ENCODE measurements at regions not wholly inside any gene's neighbourhood (a gene's known extent, or its start where the extent isn't known, plus 50 kb on each side); places are given as distances from the start of the nearest gene placed in this dataset.
"Not testable (repeated sequence)": the region's sequence is repeated elsewhere in the genome, so short reads cannot be mapped to it uniquely, and the experiment has no call there.

- DNase-seq (ENCODE audit: insufficient read length, low spot score) (no peak), FAIRE-seq (no peak)
Observed at GRCh38 chr1:198966519-198966918, 327.7 kb downstream of the PTPRC start.

- no peak for DNase-seq (ENCODE audit: insufficient read length, low spot score)
- no peak for FAIRE-seq
Observed at GRCh38 chr1:198967566-198967965, 328.7 kb downstream of the PTPRC start.

GRCh38 chr1:198968866-198969265 lies 330.0 kb downstream of the PTPRC start:
- FAIRE-seq = no peak

GRCh38 chr1:198969981-198970380 lies 331.1 kb downstream of the PTPRC start:
- FAIRE-seq = no peak
- DNase-seq (ENCODE audit: insufficient read length, low spot score) = no peak

More at GRCh38 chr1:198968866-198969265, 330.0 kb downstream of the PTPRC start:
- no peak for DNase-seq (ENCODE audit: insufficient read length, low spot score)

- no peak for FAIRE-seq
- DNase-seq (ENCODE audit: insufficient read length, low spot score) = no peak
Observed at GRCh38 chr1:198970916-198971315, 332.1 kb downstream of the PTPRC start.

- FAIRE-seq = no peak
- no peak for DNase-seq (ENCODE audit: insufficient read length, low spot score)
Observed at GRCh38 chr1:198977909-198978308, 339.1 kb downstream of the PTPRC start.

GRCh38 chr1:198978523-198978922 lies 339.7 kb downstream of the PTPRC start:
- FAIRE-seq (peak; percentile 58), DNase-seq (ENCODE audit: insufficient read length, low spot score) (no peak)

- FAIRE-seq (no peak), DNase-seq (ENCODE audit: insufficient read length, low spot score) (no peak)
Observed at GRCh38 chr1:198986036-198986435, 347.2 kb downstream of the PTPRC start.

GRCh38 chr1:198986442-198986841 lies 347.6 kb downstream of the PTPRC start:
- DNase-seq (ENCODE audit: insufficient read length, low spot score) = no peak
- FAIRE-seq = no peak

GRCh38 chr1:199002661-199003060 lies 363.8 kb downstream of the PTPRC start:
- peak; percentile 49 for FAIRE-seq

GRCh38 chr1:199007423-199007822 lies 368.6 kb downstream of the PTPRC start:
- DNase-seq (ENCODE audit: insufficient read length, low spot score) (no peak), FAIRE-seq (peak; percentile 52)

More at GRCh38 chr1:199002661-199003060, 363.8 kb downstream of the PTPRC start:
- DNase-seq (ENCODE audit: insufficient read length, low spot score) = no peak

- FAIRE-seq (peak; percentile 80), DNase-seq (ENCODE audit: insufficient read length, low spot score) (no peak)
Observed at GRCh38 chr1:199009447-199009846, 370.6 kb downstream of the PTPRC start.

GRCh38 chr1:199010492-199010891 lies 371.7 kb downstream of the PTPRC start:
- FAIRE-seq = peak; percentile 52

GRCh38 chr1:199010933-199011332 lies 372.1 kb downstream of the PTPRC start:
- DNase-seq (ENCODE audit: insufficient read length, low spot score) (no peak), FAIRE-seq (no peak)

More at GRCh38 chr1:199010492-199010891, 371.7 kb downstream of the PTPRC start:
- no peak for DNase-seq (ENCODE audit: insufficient read length, low spot score)

- DNase-seq (ENCODE audit: insufficient read length, low spot score) = no peak
- no peak for FAIRE-seq
Observed at GRCh38 chr1:199015799-199016198, 377.0 kb downstream of the PTPRC start.

- DNase-seq (ENCODE audit: insufficient read length, low spot score) (no peak), FAIRE-seq (no peak)
Observed at GRCh38 chr1:199018471-199019135, 379.8 kb downstream of the PTPRC start.

GRCh38 chr1:199020051-199020450 lies 381.2 kb downstream of the PTPRC start:
- DNase-seq (ENCODE audit: insufficient read length, low spot score) (no peak), FAIRE-seq (no peak)

GRCh38 chr1:199020904-199021303 lies 382.1 kb downstream of the PTPRC start:
- DNase-seq (ENCODE audit: insufficient read length, low spot score) = no peak

GRCh38 chr1:199029401-199029800 lies 390.6 kb downstream of the PTPRC start:
- FAIRE-seq = no peak
- no peak for DNase-seq (ENCODE audit: insufficient read length, low spot score)

More at GRCh38 chr1:199020904-199021303, 382.1 kb downstream of the PTPRC start:
- FAIRE-seq = peak; percentile 53

- FAIRE-seq = peak; percentile 56
- DNase-seq (ENCODE audit: insufficient read length, low spot score) = no peak
Observed at GRCh38 chr1:199029855-199030254, 391.0 kb downstream of the PTPRC start.

GRCh38 chr1:199030541-199030940 lies 391.7 kb downstream of the PTPRC start:
- DNase-seq (ENCODE audit: insufficient read length, low spot score); FAIRE-seq: not testable (repeated sequence)

- FAIRE-seq; DNase-seq (ENCODE audit: insufficient read length, low spot score): not testable (repeated sequence)
Observed at GRCh38 chr1:199031170-199031569, 392.3 kb downstream of the PTPRC start.

- FAIRE-seq; DNase-seq (ENCODE audit: insufficient read length, low spot score): not testable (repeated sequence)
Observed at GRCh38 chr1:199032479-199032878, 393.6 kb downstream of the PTPRC start.

Measured in GM19239 (cell line).